OCI-LY1 (cell line): ENCODE measurements at regions not wholly inside any gene's neighbourhood (a gene's known extent, or its start where the extent isn't known, plus 50 kb on each side); places are given as distances from the start of the nearest gene placed in this dataset.

Experiments
- H2AFZ ChIP-seq: fragments of 200-600 bp; sonication (generic), shearing (Covaris generic); 2 replicates; pipeline ENCODE4 v1.6.0; 2014; ENCODE audit warnings: antibody characterized with exemption, mild to moderate bottlenecking, low read length
- H3F3A ChIP-seq: fragments of 200-600 bp; sonication (generic), shearing (Covaris generic); 2 replicates; pipeline ENCODE4 v1.6.0; 2014; ENCODE audit warnings: mild to moderate bottlenecking, antibody characterized with exemption, low read length, moderate library complexity; ENCODE audit not compliant: insufficient read depth
- H3K27ac ChIP-seq: fragments of 200-600 bp; sonication (generic); 2 replicates; pipeline ENCODE4 v1.5.1; 2014; ENCODE audit warnings: low read length, mixed run types, mild to moderate bottlenecking, low read depth; ENCODE audit not compliant: poor library complexity, severe bottlenecking
- H3K27me3 ChIP-seq: fragments of 200-600 bp; sonication (generic); 2 replicates; pipeline ENCODE4 v1.6.0; 2014; ENCODE audit warnings: antibody characterized with exemption, mild to moderate bottlenecking, low read length, moderate library complexity; ENCODE audit not compliant: insufficient read depth
- H3K36me3 ChIP-seq: fragments of 200-600 bp; sonication (generic); 2 replicates; pipeline ENCODE4 v1.6.1; 2014; ENCODE audit warnings: mild to moderate bottlenecking, antibody characterized with exemption, low read length, moderate library complexity, mixed read lengths; ENCODE audit not compliant: insufficient read depth
- H3K4me1 ChIP-seq: fragments of 200-600 bp; sonication (generic); 2 replicates; pipeline ENCODE4 v1.5.1; 2014; ENCODE audit warnings: mild to moderate bottlenecking, low read length, moderate library complexity; ENCODE audit not compliant: insufficient read depth, severe bottlenecking
- H3K4me2 ChIP-seq: fragments of 200-600 bp; sonication (generic), shearing (Covaris generic); 2 replicates; pipeline ENCODE4 v1.6.1; 2014; ENCODE audit warnings: low read length
- H3K4me3 ChIP-seq: fragments of 200-600 bp; sonication (generic); 2 replicates; pipeline ENCODE4 v1.5.1; 2014; ENCODE audit warnings: low read length, low read depth, mild to moderate bottlenecking, mixed read lengths; ENCODE audit not compliant: poor library complexity, severe bottlenecking
- H3K79me2 ChIP-seq: fragments of 200-600 bp; shearing (Covaris generic); 2 replicates; pipeline ENCODE4 v1.6.1; 2016; ENCODE audit warnings: mixed run types, low read length, mixed read lengths; ENCODE audit not compliant: insufficient read depth
- H3K9ac ChIP-seq: fragments of 200-600 bp; sonication (generic), shearing (Covaris generic); 2 replicates; pipeline ENCODE4 v1.6.1; 2014; ENCODE audit warnings: mild to moderate bottlenecking, low read length, mixed read lengths
- H3K9me2 ChIP-seq: fragments of 200-600 bp; sonication (generic), shearing (Covaris generic); 2 replicates; pipeline ENCODE4 v1.6.1; 2014; ENCODE audit warnings: low read depth, mild to moderate bottlenecking, low read length, mixed read lengths
- H3K9me3 ChIP-seq: fragments of 200-600 bp; shearing (Covaris generic); 2 replicates; pipeline ENCODE4 v1.6.1; 2014; ENCODE audit warnings: low read length, mixed read lengths
- H4K20me1 ChIP-seq: fragments of 200-600 bp; sonication (generic), shearing (Covaris generic); 2 replicates; pipeline ENCODE4 v1.6.0; 2016; ENCODE audit warnings: mild to moderate bottlenecking, low read length; ENCODE audit not compliant: insufficient read depth
- CTCF ChIP-seq: fragments of 200-600 bp; sonication (generic), shearing (Covaris generic); IDR thresholded peaks from 2 replicates; pipeline ENCODE4 v1.5.1; 2017; ENCODE audit warnings: mild to moderate bottlenecking, antibody characterized with exemption, low read length, moderate library complexity, mixed read lengths
- EZH2 ChIP-seq: fragments of 200-600 bp; sonication (generic), shearing (Covaris generic); IDR thresholded peaks from 2 replicates; pipeline ENCODE4 v1.8.0; 2017; ENCODE audit warnings: borderline replicate concordance, mixed run types, mild to moderate bottlenecking, antibody characterized with exemption, low read length, moderate library complexity, mixed read lengths

DNA sequence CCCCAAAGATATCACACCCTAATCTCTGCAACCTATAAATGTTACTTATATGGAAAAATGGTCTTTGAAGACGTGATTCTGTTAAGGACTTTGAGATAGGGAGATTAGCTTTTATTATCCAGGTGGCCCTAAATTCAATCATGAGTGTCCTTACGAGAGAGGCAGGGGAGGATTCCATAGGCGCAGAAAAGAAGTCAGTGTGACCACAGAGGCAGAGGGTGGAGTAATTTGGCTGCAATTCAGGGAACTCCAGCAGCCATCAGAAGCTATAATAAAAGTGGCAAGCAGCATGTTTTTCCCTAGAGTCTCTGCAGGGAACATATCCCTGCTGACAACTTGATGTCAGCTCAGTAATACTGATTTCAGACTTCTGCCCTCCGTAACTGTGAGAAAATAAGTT lies 315.2 kb upstream of the ROBO2 start:
- Histone ChIP-seq H4K20me1 (no peaks in the 10 kb centered on the region), H3K27me3 (no peaks in the 10 kb centered on the region), H3K36me3 (no peaks in the 10 kb centered on the region), H3K4me2 (no peak overlapping the region), H3K4me1 (no peaks in the 10 kb centered on the region), H3K9me3 (no peaks in the 10 kb centered on the region), H3F3A (no peaks in the 10 kb centered on the region), H3K9me2 (no peaks in the 10 kb centered on the region), H3K9ac (no peak overlapping the region), H3K4me3 (no peak overlapping the region), H2AFZ (no peak overlapping the region), H3K79me2 (no peaks in the 10 kb centered on the region), H3K27ac (no peak overlapping the region)
- TF ChIP-seq EZH2 (no peak), CTCF (no peak)

GRCh38 chr3:76726034-76726433 lies 313.9 kb upstream of the ROBO2 start:
- H3K9me3 ChIP-seq = no peaks in the 10 kb centered on the region
- TF ChIP-seq EZH2 (no peak), CTCF (no peak)
- H3F3A ChIP-seq = no peaks in the 10 kb centered on the region
- H3K9me2 ChIP-seq = no peaks in the 10 kb centered on the region
- no peaks in the 10 kb centered on the region for H3K36me3 ChIP-seq
- H4K20me1 ChIP-seq = no peaks in the 10 kb centered on the region
- no peak overlapping the region for H3K4me2 ChIP-seq
- no peak overlapping the region for H3K27ac ChIP-seq
- H3K79me2 ChIP-seq = no peaks in the 10 kb centered on the region
- no peak overlapping the region for H3K4me3 ChIP-seq
- H3K9ac ChIP-seq = no peak overlapping the region
- H3K4me1 ChIP-seq = no peaks in the 10 kb centered on the region
- no peak overlapping the region for H2AFZ ChIP-seq
- H3K27me3 ChIP-seq = no peaks in the 10 kb centered on the region

- H3K79me2 ChIP-seq = no peaks in the 10 kb centered on the region
- H3K9ac ChIP-seq = no peak overlapping the region
- no peak overlapping the region for H3K27ac ChIP-seq
- TF ChIP-seq EZH2 = no peak
- peak; percentile 11; the same call in 1 of the 2 replicates for TF ChIP-seq CTCF
- no peaks in the 10 kb centered on the region for H3K27me3 ChIP-seq
- H3K4me3 ChIP-seq = no peak overlapping the region
- H3K9me3 ChIP-seq = no peaks in the 10 kb centered on the region
- no peaks in the 10 kb centered on the region for H3F3A ChIP-seq
- no peaks in the 10 kb centered on the region for H3K9me2 ChIP-seq
- no peaks in the 10 kb centered on the region for H3K36me3 ChIP-seq
- H3K4me1 ChIP-seq = no peaks in the 10 kb centered on the region
- no peak overlapping the region for H3K4me2 ChIP-seq
- H4K20me1 ChIP-seq = no peaks in the 10 kb centered on the region
- H2AFZ ChIP-seq = no peak overlapping the region
These were observed 311.5 kb upstream of the ROBO2 start for GRCh38 chr3:76728426-76728825.
